Uterus (tissue), 3 donors: ENCODE measurements at regions not wholly inside any gene's neighbourhood (a gene's known extent, or its start where the extent isn't known, plus 50 kb on each side); places are given as distances from the start of the nearest gene placed in this dataset.
"Not testable (repeated sequence)": the region's sequence is repeated elsewhere in the genome, so short reads cannot be mapped to it uniquely, and the experiment has no call there.

ENCODE experiments used
- DNase-seq, 2 donors: peaks; one replicate each; pipeline ENCODE4 v3.0.0-alpha.2; 2019 to 2020
- H3K27ac ChIP-seq, 2 donors: fragments of 200-600 bp; sonication (generic); 1 replicate in 1 of 2; 2 replicates in 1 of 2; pipeline ENCODE4 v1.5.1; 2016 to 2018
- H3K27me3 ChIP-seq, 2 donors: fragments of 200-600 bp; sonication (generic); one replicate each; pipeline ENCODE4 v1.5.1; 2018 to 2019; ENCODE audit warnings: control low read depth in 1 of 2
- H3K36me3 ChIP-seq, 2 donors: fragments of 200-600 bp; sonication (generic); one replicate each; pipeline ENCODE4 v1.5.1; 2019; ENCODE audit warnings: control low read depth in 1 of 2
- H3K4me1 ChIP-seq, 2 donors: fragments of 200-600 bp; sonication (generic); one replicate each; pipeline ENCODE4 v1.5.1; 2018 to 2019; ENCODE audit warnings: control low read depth in 1 of 2
- H3K4me3 ChIP-seq, 2 donors: fragments of 200-600 bp; sonication (generic); 1 replicate in 1 of 2; 2 replicates in 1 of 2; pipeline ENCODE4 v1.5.1; 2018 to 2019; ENCODE audit warnings: mild to moderate bottlenecking in 1 of 2
- H3K9me3 ChIP-seq, 2 donors: fragments of 200-600 bp; sonication (generic); one replicate each; pipeline ENCODE4 v1.5.1; 2019; ENCODE audit warnings: control low read depth in 1 of 2
- CTCF ChIP-seq, 4 experiments: fragments of 200-600 bp in 2 of 4; fragments of 450-650 bp in 2 of 4; sonication (generic) in 2 of 4; IDR thresholded peaks; one replicate each; pipeline ENCODE4 v1.5.1; 2016 to 2019; ENCODE audit warnings: antibody characterized with exemption in 4 of 4, mild to moderate bottlenecking in 2 of 4, moderate library complexity in 1 of 4
- POLR2A ChIP-seq, 2 donors: fragments of 450-650 bp; IDR thresholded peaks; one replicate each; pipeline ENCODE4 v1.6.1; 2016; ENCODE audit warnings: antibody characterized with exemption in 2 of 2, mild to moderate bottlenecking in 1 of 2, moderate library complexity in 1 of 2
- intact Hi-C: fragments of 100-400 bp; cut with DNase I; formaldehyde crosslinking; loops from one replicate; pipeline ENCODE4 v1.15.1; 2023; ENCODE audit warnings: low total_unique reads
- donor health status: DM: yes; HTN: yes; CAD: no.

- H3K9me3 ChIP-seq, result no peaks in the 10 kb centered on the region
- no peak overlapping the region for H3K4me3 ChIP-seq
- intact Hi-C loops, result no loop called here
- DNase-seq, result no peak
- H3K36me3 ChIP-seq, result no peaks in the 10 kb centered on the region
- H3K4me1 ChIP-seq, result no peaks in the 10 kb centered on the region
- no peak overlapping the region for H3K27ac ChIP-seq
- TF ChIP-seq POLR2A (IDR thresholded peaks at IDR 0.05) (no peak), CTCF (IDR thresholded peaks at IDR 0.05) (no peak)
- H3K27me3 ChIP-seq, result no peaks in the 10 kb centered on the region
Observed at GRCh38 chr10:9253121-9253520, 1198.6 kb downstream of the GATA3 start.

DNA sequence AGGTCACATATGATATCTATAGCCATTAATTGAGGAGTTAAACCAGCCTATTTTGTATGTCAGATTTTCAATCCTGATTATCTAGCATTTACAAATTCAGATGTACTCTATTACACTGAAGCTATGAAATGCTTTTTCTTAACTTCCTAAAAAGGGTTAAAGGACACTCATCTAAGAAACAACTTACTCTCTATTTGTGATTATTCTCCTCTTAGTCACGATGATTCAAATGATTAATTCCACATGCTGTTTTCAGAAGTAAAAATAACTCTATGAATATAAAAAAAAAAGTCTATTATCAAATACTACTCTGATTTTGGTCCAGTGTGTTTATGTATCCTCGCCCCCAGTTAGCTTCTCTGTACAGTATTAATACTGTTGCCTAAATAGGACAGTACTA, 1199.9 kb downstream of the GATA3 start:
- Histone ChIP-seq H3K27me3 (no peaks in the 10 kb centered on the region), H3K9me3 (no peaks in the 10 kb centered on the region)
- intact Hi-C loops, result no loop called here

DNA sequence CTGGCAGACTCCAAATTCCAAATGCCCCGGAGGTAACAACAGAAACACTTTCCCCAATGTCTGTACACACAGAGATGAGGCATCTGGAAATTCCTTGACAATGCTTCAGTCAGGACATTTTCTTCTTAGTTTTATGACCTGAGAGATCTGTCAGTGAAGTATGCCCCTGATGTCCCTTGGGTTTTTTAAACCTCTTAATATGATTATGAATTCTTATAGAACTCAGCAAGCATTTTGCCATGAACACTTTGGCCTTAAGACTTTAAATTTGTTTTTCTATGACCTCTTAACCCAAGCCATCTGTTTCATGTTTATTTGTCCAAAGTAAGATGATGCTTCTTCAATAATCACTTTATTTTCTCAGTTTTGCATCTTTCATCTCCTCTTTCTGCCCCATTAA, 1206.2 kb downstream of the GATA3 start:
- Histone ChIP-seq H3K27ac (no peak overlapping the region), H3K4me1 (no peaks in the 10 kb centered on the region), H3K36me3 (peaks cover 0 to 2% of the 10 kb centered on the region in 2 donors), H3K9me3 (no peaks in the 10 kb centered on the region), H3K27me3 (no peaks in the 10 kb centered on the region), H3K4me3 (no peak overlapping the region)
- no peak for DNase-seq
- TF ChIP-seq POLR2A (IDR thresholded peaks at IDR 0.05), result no peak
- TF ChIP-seq CTCF (IDR thresholded peaks at IDR 0.05), result no peak
- intact Hi-C loops, result no loop called here

More for the DNA sequence above, 1199.9 kb downstream of the GATA3 start:
- Histone ChIP-seq H3K4me3 (no peak overlapping the region), H3K4me1 (no peaks in the 10 kb centered on the region), H3K27ac (no peak overlapping the region), H3K36me3 (no peaks in the 10 kb centered on the region)
- TF ChIP-seq CTCF (IDR thresholded peaks at IDR 0.05), result no peak
- no peak for TF ChIP-seq POLR2A (IDR thresholded peaks at IDR 0.05)
- DNase-seq, result no peak

DNA sequence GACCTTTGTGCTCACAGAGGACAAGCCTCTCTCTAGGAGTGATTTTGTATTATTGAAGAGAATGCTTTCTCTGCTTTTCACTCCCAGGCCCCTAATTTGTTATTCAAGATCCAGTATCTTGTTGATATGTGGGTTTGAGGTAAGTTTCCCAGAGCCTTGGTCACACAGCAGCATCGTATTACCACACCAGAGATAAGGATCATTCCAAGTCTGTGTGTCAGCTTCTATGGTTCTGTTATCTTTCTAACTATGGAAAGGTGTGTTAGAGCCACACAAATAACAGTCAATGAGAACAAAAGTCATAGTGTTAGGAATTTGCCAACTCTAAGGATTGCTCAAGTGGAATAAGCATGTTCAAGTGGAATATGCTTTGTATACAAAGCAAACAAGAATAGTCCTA, 1208.3 kb downstream of the GATA3 start:
- no peak for TF ChIP-seq CTCF (IDR thresholded peaks at IDR 0.05)
- TF ChIP-seq POLR2A (IDR thresholded peaks at IDR 0.05), result no peak
- H3K4me1 ChIP-seq, result no peaks in the 10 kb centered on the region
- no peaks in the 10 kb centered on the region for H3K27me3 ChIP-seq
- H3K4me3 ChIP-seq, result no peak overlapping the region
- H3K27ac ChIP-seq, result no peak overlapping the region
- H3K36me3 ChIP-seq, result peaks cover 0 to 3% of the 10 kb centered on the region in 2 donors
- H3K9me3 ChIP-seq, result no peaks in the 10 kb centered on the region
- no peak for DNase-seq
- intact Hi-C loops, result no loop called here

DNA sequence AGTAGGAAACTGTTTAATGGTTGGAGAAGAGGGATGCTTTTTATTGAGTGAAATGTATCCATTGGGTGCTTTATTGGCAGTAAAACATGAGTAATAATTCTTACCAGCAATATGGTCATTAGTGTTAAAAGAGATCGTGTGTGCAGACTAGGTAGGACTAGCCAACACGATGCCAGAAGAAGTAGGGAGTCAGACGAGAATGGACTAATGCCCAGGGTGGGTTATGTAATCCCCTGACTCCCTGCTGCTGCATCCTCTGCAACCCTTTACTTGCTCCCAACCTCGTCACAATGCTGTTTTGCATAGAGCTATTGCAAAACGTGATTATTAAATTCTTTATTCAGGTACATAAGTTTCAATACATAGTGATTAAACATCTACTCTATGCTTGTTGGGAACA, 1213.7 kb downstream of the GATA3 start:
- peaks cover 0 to 3% of the 10 kb centered on the region in 2 donors for H3K36me3 ChIP-seq
- no peak overlapping the region for H3K27ac ChIP-seq
- no peak for DNase-seq
- no peak overlapping the region for H3K4me3 ChIP-seq
- H3K27me3 ChIP-seq, result no peaks in the 10 kb centered on the region
- TF ChIP-seq CTCF (IDR thresholded peaks at IDR 0.05) (no peak), POLR2A (IDR thresholded peaks at IDR 0.05) (no peak)
- no peaks in the 10 kb centered on the region for H3K4me1 ChIP-seq
- H3K9me3 ChIP-seq, result no peaks in the 10 kb centered on the region
- intact Hi-C loops, result no loop called here

GRCh38 chr10:9273126-9273833, 1218.8 kb downstream of the GATA3 start:
- DNase-seq, result not testable (repeated sequence)

More at GRCh38 chr10:9273126-9273833, 1218.8 kb downstream of the GATA3 start:
- H3K4me3 ChIP-seq, H3K36me3 ChIP-seq, H3K9me3 ChIP-seq, H3K27ac ChIP-seq, H3K4me1 ChIP-seq, intact Hi-C loops, H3K27me3 ChIP-seq: not testable (repeated sequence)
